Prostate gland (tissue), 2 donors: ENCODE measurements at regions not wholly inside any gene's neighbourhood (a gene's known extent, or its start where the extent isn't known, plus 50 kb on each side); places are given as distances from the start of the nearest gene placed in this dataset.

Source experiments
- DNase-seq: peaks from one replicate; pipeline ENCODE4 v3.0.0-alpha.2; 2019; ENCODE audit warnings: low spot score
- H3K27ac ChIP-seq, 2 donors: fragments of 200-600 bp; sonication (generic); 2 replicates each; pipeline ENCODE4 v1.5.1; 2017 to 2019
- H3K27me3 ChIP-seq: fragments of 200-600 bp; sonication (generic); replicated peaks from 2 replicates; pipeline ENCODE4 v1.5.1; 2019; ENCODE audit not compliant: insufficient read depth
- H3K36me3 ChIP-seq, 2 donors: fragments of 200-600 bp; sonication (generic); 1 replicate in 1 of 2; 2 replicates in 1 of 2; pipeline versions ENCODE4 v1.5.1 to v1.8.1; 2017 to 2019
- H3K4me1 ChIP-seq: fragments of 200-600 bp; sonication (generic); replicated peaks from 2 replicates; pipeline ENCODE4 v1.5.1; 2019
- H3K4me3 ChIP-seq, 2 donors: fragments of 200-600 bp; sonication (generic); 2 replicates each; pipeline ENCODE4 v1.5.1; 2017 to 2019
- H3K9me3 ChIP-seq: fragments of 200-600 bp; sonication (generic); 2 replicates; pipeline ENCODE4 v1.5.1; 2017
- CTCF ChIP-seq, 4 experiments: fragments of 200-600 bp in 2 of 4; fragments of 450-650 bp in 2 of 4; sonication (generic) in 2 of 4; IDR thresholded peaks; 1 replicate in 3 of 4; 2 replicates in 1 of 4; pipeline ENCODE4 v1.5.1; 2016 to 2019; ENCODE audit warnings: antibody characterized with exemption in 4 of 4, mild to moderate bottlenecking in 2 of 4, moderate library complexity in 2 of 4
- POLR2A ChIP-seq: fragments of 450-650 bp; IDR thresholded peaks from one replicate; pipeline ENCODE4 v1.6.1; 2016; ENCODE audit warnings: antibody characterized with exemption, mild to moderate bottlenecking
- POLR2AphosphoS5 ChIP-seq: sonication (generic); formaldehyde crosslinking; IDR thresholded peaks from one replicate; pipeline ENCODE4 v1.6.1; 2017; ENCODE audit warnings: antibody characterized with exemption
- WGBS: methylation state at CpG from one replicate; pipeline ENCODE4 v1.1.5; 2018; 5-methylcytosine and 5-hydroxymethylcytosine counted together
- intact Hi-C: fragments of 100-400 bp; cut with DNase I; formaldehyde crosslinking; loops from one replicate; pipeline ENCODE4 v1.14.2; 2022

- Histone ChIP-seq H3K27me3 (no peaks in the 10 kb centered on the region), H3K36me3 (no peaks in the 10 kb centered on the region), H3K27ac (no peak overlapping the region), H3K4me1 (no peaks in the 10 kb centered on the region), H3K4me3 (no peak overlapping the region), H3K9me3 (no peaks in the 10 kb centered on the region)
- WGBS: 92% methylated on average over 2 of the region's 2 CpGs
- TF ChIP-seq POLR2A: no peak
- TF ChIP-seq CTCF (IDR thresholded peaks at IDR 0.05): no peak
- TF ChIP-seq POLR2AphosphoS5: no peak
- intact Hi-C loops: no loop called here
- no peak for DNase-seq
Observed at GRCh38 chr20:11791316-11791715, 126.4 kb upstream of the BTBD3 start.

- WGBS: 78% methylated on average over 9 of the region's 9 CpGs
- TF ChIP-seq POLR2A (no peak), POLR2AphosphoS5 (no peak), CTCF (IDR thresholded peaks at IDR 0.05) (no peak)
- no peak for DNase-seq
- Histone ChIP-seq H3K9me3 (no peaks in the 10 kb centered on the region), H3K36me3 (no peaks in the 10 kb centered on the region), H3K4me1 (no peaks in the 10 kb centered on the region), H3K27me3 (no peaks in the 10 kb centered on the region), H3K27ac (no peak overlapping the region), H3K4me3 (no peak overlapping the region)
- intact Hi-C loops: no loop called here
Observed at GRCh38 chr20:11791835-11792567, 125.7 kb upstream of the BTBD3 start.

- Histone ChIP-seq H3K27me3 (no peaks in the 10 kb centered on the region), H3K4me3 (no peak overlapping the region), H3K4me1 (no peaks in the 10 kb centered on the region), H3K36me3 (no peaks in the 10 kb centered on the region), H3K9me3 (no peaks in the 10 kb centered on the region), H3K27ac (no peak overlapping the region)
- 43% methylated on average over 2 of the region's 2 CpGs for WGBS
- intact Hi-C loops: no loop called here
- DNase-seq: no peak
- TF ChIP-seq POLR2A: no peak
- TF ChIP-seq CTCF (IDR thresholded peaks at IDR 0.05): no peak
- TF ChIP-seq POLR2AphosphoS5: no peak
Observed at GRCh38 chr20:11792568-11792953, 125.1 kb upstream of the BTBD3 start.

- intact Hi-C loops: no loop called here
- Histone ChIP-seq H3K9me3 (no peaks in the 10 kb centered on the region), H3K36me3 (no peaks in the 10 kb centered on the region), H3K27ac (no peak overlapping the region), H3K4me3 (no peak overlapping the region), H3K27me3 (no peaks in the 10 kb centered on the region), H3K4me1 (no peaks in the 10 kb centered on the region)
- WGBS: 98% methylated on average over 3 of the region's 3 CpGs
- TF ChIP-seq CTCF (IDR thresholded peaks at IDR 0.05) (no peak), POLR2AphosphoS5 (no peak)
- DNase-seq: no peak
Observed at GRCh38 chr20:11794525-11794924, 123.2 kb upstream of the BTBD3 start.

GRCh38 chr20:11795071-11795615 lies 122.5 kb upstream of the BTBD3 start:
- intact Hi-C loops: no loop called here
- Histone ChIP-seq H3K27ac (no peak overlapping the region), H3K4me1 (no peaks in the 10 kb centered on the region), H3K27me3 (no peaks in the 10 kb centered on the region), H3K36me3 (no peaks in the 10 kb centered on the region), H3K4me3 (no peak overlapping the region), H3K9me3 (no peaks in the 10 kb centered on the region)
- WGBS: 87% methylated on average over 8 of the region's 8 CpGs
- no peak for DNase-seq
- TF ChIP-seq POLR2A (no peak), CTCF (IDR thresholded peaks at IDR 0.05) (no peak), POLR2AphosphoS5 (no peak)
